ENCODE measurements at regions not wholly inside any gene's neighbourhood (a gene's known extent, or its start where the extent isn't known, plus 50 kb on each side); places are given as distances from the start of the nearest gene placed in this dataset.
A peak's percentile ranks its signal among the peaks of the same experiment; 100 is the strongest.

DNA sequence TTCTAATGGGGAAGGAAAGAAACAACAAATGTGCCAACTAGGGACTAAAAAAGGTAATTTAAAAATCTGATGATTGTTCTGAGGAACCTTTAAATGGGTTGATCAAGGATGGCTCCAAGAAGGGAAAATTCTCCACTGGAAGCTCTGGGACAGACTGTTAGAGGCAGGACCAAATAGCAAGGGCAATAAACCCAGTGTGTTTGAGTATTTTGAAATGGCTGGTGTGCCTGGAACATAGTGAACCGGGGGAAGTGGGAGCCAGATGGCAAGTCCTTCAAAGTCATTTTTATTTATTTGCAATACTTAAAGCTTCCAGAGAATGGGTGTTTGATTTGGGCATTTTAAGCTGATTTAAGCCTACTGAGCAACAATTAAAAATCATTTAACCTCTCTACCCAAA lies 587.7 kb upstream of the MEF2C start:
- Histone ChIP-seq H3K36me3 (ENCODE audit: low read depth) (no peaks in the 10 kb centered on the region), H3K9ac (no peak overlapping the region), H3K4me2 (ENCODE audit: unreplicated experiment) (no peak overlapping the region), H3K9me2 (ENCODE audit: insufficient read depth) (no peaks in the 10 kb centered on the region), H3K4me3 (no peak overlapping the region), H2AFZ (no peak overlapping the region), H3K27me3 (replicated peaks; ENCODE audit: insufficient read depth) (no peaks in the 10 kb centered on the region), H3K9me3 (ENCODE audit: low read depth) (no peaks in the 10 kb centered on the region), H3K27ac (no peak overlapping the region), H3K79me2 (ENCODE audit: insufficient read depth) (no peaks in the 10 kb centered on the region), H4K20me1 (ENCODE audit: insufficient read depth) (no peaks in the 10 kb centered on the region), H3K4me1 (ENCODE audit: insufficient read depth) (peaks cover 23% of the 10 kb centered on the region), H3F3A (ENCODE audit: insufficient read depth) (no peaks in the 10 kb centered on the region)
- in situ Hi-C loops (cut with MboI): no loop called here
- TF ChIP-seq EZH2 (IDR thresholded peaks at IDR 0.05; ENCODE audit: insufficient read depth, poor library complexity, severe bottlenecking): no peak
- no peak for TF ChIP-seq EZH2phosphoT487 (IDR thresholded peaks at IDR 0.05; ENCODE audit: insufficient read depth, low read depth)
- WGBS, 2 experiments (ENCODE audit: low coverage in 1 of 2, low lambda C conversion rate in 2 of 2, missing lambda C conversion rate in 2 of 2): 6 to 26% methylated on average over 1 of the region's 1 CpG
- DNase-seq: no peak

DNA sequence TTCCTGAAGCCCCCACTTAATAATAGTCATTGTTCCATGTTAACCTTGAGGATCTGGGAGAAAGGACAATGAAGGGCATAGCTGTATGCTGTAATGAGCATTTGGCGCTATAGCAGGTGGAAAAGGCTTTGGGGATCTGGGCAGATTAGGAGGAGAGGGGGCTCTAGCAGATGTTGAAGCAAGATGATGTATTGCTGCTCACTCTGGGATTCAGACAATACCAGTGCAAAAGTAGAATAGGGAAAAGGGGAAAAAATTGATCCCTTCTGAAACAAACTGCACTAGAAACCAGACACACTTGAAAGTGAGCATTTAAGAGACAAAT lies 575.3 kb upstream of the MEF2C start:
- no peak for DNase-seq
- no peak overlapping the region for H2AFZ ChIP-seq
- in situ Hi-C loops (cut with MboI): no loop called here
- H3F3A ChIP-seq (ENCODE audit: insufficient read depth): 0 out of 2 replicates have a peak, but pooled peaks cover 5% of the 10 kb centered on the region
- H3K36me3 ChIP-seq (ENCODE audit: low read depth): no peaks in the 10 kb centered on the region
- H4K20me1 ChIP-seq (ENCODE audit: insufficient read depth): no peaks in the 10 kb centered on the region
- H3K27me3 ChIP-seq (replicated peaks; ENCODE audit: insufficient read depth): no peaks in the 10 kb centered on the region
- TF ChIP-seq EZH2phosphoT487 (IDR thresholded peaks at IDR 0.05; ENCODE audit: insufficient read depth, low read depth) (no peak), EZH2 (IDR thresholded peaks at IDR 0.05; ENCODE audit: insufficient read depth, poor library complexity, severe bottlenecking) (no peak)
- peaks cover 15% of the 10 kb centered on the region for H3K4me1 ChIP-seq (ENCODE audit: insufficient read depth)
- H3K79me2 ChIP-seq (ENCODE audit: insufficient read depth): no peaks in the 10 kb centered on the region
- H3K4me3 ChIP-seq: no peak overlapping the region
- no peak overlapping the region for H3K9ac ChIP-seq
- no peak overlapping the region for H3K4me2 ChIP-seq (ENCODE audit: unreplicated experiment)
- 19 to 29% methylated on average over 1 of the region's 1 CpG for WGBS, 2 experiments (ENCODE audit: low coverage in 1 of 2, low lambda C conversion rate in 2 of 2, missing lambda C conversion rate in 2 of 2)
- H3K27ac ChIP-seq: no peak overlapping the region
- no peaks in the 10 kb centered on the region for H3K9me3 ChIP-seq (ENCODE audit: low read depth)
- H3K9me2 ChIP-seq (ENCODE audit: insufficient read depth): no peaks in the 10 kb centered on the region

- peak; percentile 91 for DNase-seq
- peak overlapping the region; percentile 30 for H3K27ac ChIP-seq
- H2AFZ ChIP-seq: peak overlapping the region; percentile 35
- H4K20me1 ChIP-seq (ENCODE audit: insufficient read depth): no peaks in the 10 kb centered on the region
- 0 out of 2 replicates have a peak, but pooled peaks cover 5% of the 10 kb centered on the region for H3F3A ChIP-seq (ENCODE audit: insufficient read depth)
- no peak overlapping the region for H3K9ac ChIP-seq
- H3K4me2 ChIP-seq (ENCODE audit: unreplicated experiment): peak overlapping the region; percentile 64
- H3K27me3 ChIP-seq (replicated peaks; ENCODE audit: insufficient read depth): no peaks in the 10 kb centered on the region
- H3K79me2 ChIP-seq (ENCODE audit: insufficient read depth): no peaks in the 10 kb centered on the region
- no peaks in the 10 kb centered on the region for H3K9me2 ChIP-seq (ENCODE audit: insufficient read depth)
- H3K4me3 ChIP-seq: no peak overlapping the region
- no peaks in the 10 kb centered on the region for H3K36me3 ChIP-seq (ENCODE audit: low read depth)
- 11 to 20% methylated on average over 6 of the region's 6 CpGs for WGBS, 2 experiments (ENCODE audit: low coverage in 1 of 2, low lambda C conversion rate in 2 of 2, missing lambda C conversion rate in 2 of 2)
- TF ChIP-seq EZH2 (IDR thresholded peaks at IDR 0.05; ENCODE audit: insufficient read depth, poor library complexity, severe bottlenecking) (no peak), EZH2phosphoT487 (IDR thresholded peaks at IDR 0.05; ENCODE audit: insufficient read depth, low read depth) (no peak)
- in situ Hi-C loops (cut with MboI): no loop called here
- no peaks in the 10 kb centered on the region for H3K9me3 ChIP-seq (ENCODE audit: low read depth)
- peaks cover 15% of the 10 kb centered on the region for H3K4me1 ChIP-seq (ENCODE audit: insufficient read depth)
These were observed 574.7 kb upstream of the MEF2C start for GRCh38 chr5:89457411-89458331.

DNA sequence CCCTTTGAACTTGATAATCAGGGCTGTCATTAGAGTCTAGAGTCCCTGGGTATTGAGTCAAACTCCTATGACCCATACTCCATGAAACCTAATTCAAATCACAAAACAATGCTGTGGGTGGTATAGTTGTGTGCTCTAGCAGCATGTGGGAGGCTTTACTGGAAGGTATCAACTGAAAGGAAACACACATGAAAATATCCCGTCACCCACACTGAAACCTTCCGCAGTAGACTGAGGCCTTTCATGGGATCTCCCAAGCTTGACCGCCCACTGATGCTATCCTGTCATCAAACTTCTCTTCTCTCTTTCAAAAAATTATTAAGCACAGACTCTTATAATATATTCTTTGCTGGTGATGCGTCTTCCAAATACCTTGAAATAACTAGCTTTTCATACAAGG lies 569.1 kb upstream of the MEF2C start:
- H3K36me3 ChIP-seq (ENCODE audit: low read depth): no peaks in the 10 kb centered on the region
- 89 to 96% methylated on average over 4 of the region's 4 CpGs for WGBS, 2 experiments (ENCODE audit: low coverage in 1 of 2, low lambda C conversion rate in 2 of 2, missing lambda C conversion rate in 2 of 2)
- no peak overlapping the region for H3K27ac ChIP-seq
- H3K9me3 ChIP-seq (ENCODE audit: low read depth): no peaks in the 10 kb centered on the region
- no peak overlapping the region for H3K4me3 ChIP-seq
- no peaks in the 10 kb centered on the region for H4K20me1 ChIP-seq (ENCODE audit: insufficient read depth)
- in situ Hi-C loops (cut with MboI): no loop called here
- TF ChIP-seq EZH2phosphoT487 (IDR thresholded peaks at IDR 0.05; ENCODE audit: insufficient read depth, low read depth): no peak
- no peak for TF ChIP-seq EZH2 (IDR thresholded peaks at IDR 0.05; ENCODE audit: insufficient read depth, poor library complexity, severe bottlenecking)
- no peak for DNase-seq
- no peaks in the 10 kb centered on the region for H3K27me3 ChIP-seq (replicated peaks; ENCODE audit: insufficient read depth)
- peaks cover 2% of the 10 kb centered on the region for H3K4me1 ChIP-seq (ENCODE audit: insufficient read depth)
- no peaks in the 10 kb centered on the region for H3F3A ChIP-seq (ENCODE audit: insufficient read depth)
- H3K9ac ChIP-seq: no peak overlapping the region
- H2AFZ ChIP-seq: no peak overlapping the region
- no peaks in the 10 kb centered on the region for H3K79me2 ChIP-seq (ENCODE audit: insufficient read depth)
- H3K9me2 ChIP-seq (ENCODE audit: insufficient read depth): no peaks in the 10 kb centered on the region
- no peak overlapping the region for H3K4me2 ChIP-seq (ENCODE audit: unreplicated experiment)
